ENCODE measurements at regions not wholly inside any gene's neighbourhood (a gene's known extent, or its start where the extent isn't known, plus 50 kb on each side); places are given as distances from the start of the nearest gene placed in this dataset.

DNA sequence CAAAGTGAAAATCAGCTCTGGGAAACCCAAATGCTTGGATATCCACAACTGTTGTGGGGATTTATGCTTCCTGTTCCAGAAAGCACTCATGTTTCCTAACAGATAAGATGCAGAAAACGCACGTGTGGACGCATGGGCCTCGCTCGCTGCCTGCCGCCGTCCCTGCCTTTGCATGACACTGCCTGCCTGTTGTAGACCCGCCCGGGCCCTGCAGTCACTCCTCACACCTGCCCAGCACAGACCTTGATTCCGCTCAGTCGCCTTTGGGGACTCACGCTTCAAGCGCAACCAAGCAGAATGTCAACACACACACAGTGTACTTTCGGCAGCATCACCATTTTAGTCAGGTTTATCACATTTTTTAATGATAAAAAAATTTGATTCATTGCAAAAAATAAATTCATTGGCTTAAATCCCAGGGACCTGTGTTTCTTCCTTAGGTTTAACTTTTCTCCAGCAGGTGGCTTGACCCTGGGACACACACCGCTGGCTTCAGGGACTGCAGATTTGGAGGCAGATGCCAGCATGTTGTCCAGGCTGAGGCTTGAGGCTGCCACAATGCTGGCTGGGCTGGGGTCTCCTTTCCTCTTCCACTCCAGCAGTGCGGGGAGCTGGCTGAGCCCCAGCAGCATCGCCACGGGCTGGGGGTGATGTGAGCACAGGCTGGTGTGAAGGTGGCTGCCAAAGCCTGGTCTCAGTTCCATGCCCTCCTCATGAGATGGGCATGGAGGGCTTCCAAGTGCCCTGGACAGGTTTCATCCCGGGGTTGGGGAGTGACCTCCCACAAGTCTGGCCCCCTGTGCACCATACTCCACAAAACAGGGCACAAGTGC lies 416.9 kb upstream of the IRX4 start:
- Histone ChIP-seq H3K27me3 (replicated peaks; ENCODE audit: insufficient read depth, low read length) (no peaks in the 10 kb centered on the region), H4K20me1 (ENCODE audit: insufficient read depth, low read length) (no peaks in the 10 kb centered on the region), H3F3A (ENCODE audit: insufficient read depth, low read length) (no peaks in the 10 kb centered on the region), H3K36me3 (replicated peaks; ENCODE audit: insufficient read depth, low read length) (no peaks in the 10 kb centered on the region), H3K4me3 (ENCODE audit: low read length) (no peak overlapping the region), H3K4me2 (ENCODE audit: low read depth, low read length) (no peak overlapping the region), H3K9me3 (replicated peaks; ENCODE audit: insufficient read depth, low read length) (no peaks in the 10 kb centered on the region), H3K9me2 (replicated peaks; ENCODE audit: insufficient read depth, low read length) (no peaks in the 10 kb centered on the region), H2AFZ (ENCODE audit: low read length) (no peak overlapping the region), H3K4me1 (ENCODE audit: low read length) (no peaks in the 10 kb centered on the region), H3K27ac (ENCODE audit: low read length) (no peak overlapping the region), H3K79me2 (ENCODE audit: low read length) (no peaks in the 10 kb centered on the region), H3K9ac (ENCODE audit: low read length) (no peak overlapping the region)
- DNase-seq, result no peak
- TF ChIP-seq EZH2phosphoT487 (IDR thresholded peaks at IDR 0.05; ENCODE audit: low read length) (no peak), EZH2 (optimal IDR thresholded peaks at IDR 0.05; ENCODE audit: low read depth, low read length) (no peak)
- TF ChIP-seq, protein P1, sequence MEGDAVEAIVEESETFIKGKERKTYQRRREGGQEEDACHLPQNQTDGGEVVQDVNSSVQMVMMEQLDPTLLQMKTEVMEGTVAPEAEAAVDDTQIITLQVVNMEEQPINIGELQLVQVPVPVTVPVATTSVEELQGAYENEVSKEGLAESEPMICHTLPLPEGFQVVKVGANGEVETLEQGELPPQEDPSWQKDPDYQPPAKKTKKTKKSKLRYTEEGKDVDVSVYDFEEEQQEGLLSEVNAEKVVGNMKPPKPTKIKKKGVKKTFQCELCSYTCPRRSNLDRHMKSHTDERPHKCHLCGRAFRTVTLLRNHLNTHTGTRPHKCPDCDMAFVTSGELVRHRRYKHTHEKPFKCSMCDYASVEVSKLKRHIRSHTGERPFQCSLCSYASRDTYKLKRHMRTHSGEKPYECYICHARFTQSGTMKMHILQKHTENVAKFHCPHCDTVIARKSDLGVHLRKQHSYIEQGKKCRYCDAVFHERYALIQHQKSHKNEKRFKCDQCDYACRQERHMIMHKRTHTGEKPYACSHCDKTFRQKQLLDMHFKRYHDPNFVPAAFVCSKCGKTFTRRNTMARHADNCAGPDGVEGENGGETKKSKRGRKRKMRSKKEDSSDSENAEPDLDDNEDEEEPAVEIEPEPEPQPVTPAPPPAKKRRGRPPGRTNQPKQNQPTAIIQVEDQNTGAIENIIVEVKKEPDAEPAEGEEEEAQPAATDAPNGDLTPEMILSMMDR (IDR thresholded peaks at IDR 0.05; ENCODE audit: low read length), result no peak

DNA sequence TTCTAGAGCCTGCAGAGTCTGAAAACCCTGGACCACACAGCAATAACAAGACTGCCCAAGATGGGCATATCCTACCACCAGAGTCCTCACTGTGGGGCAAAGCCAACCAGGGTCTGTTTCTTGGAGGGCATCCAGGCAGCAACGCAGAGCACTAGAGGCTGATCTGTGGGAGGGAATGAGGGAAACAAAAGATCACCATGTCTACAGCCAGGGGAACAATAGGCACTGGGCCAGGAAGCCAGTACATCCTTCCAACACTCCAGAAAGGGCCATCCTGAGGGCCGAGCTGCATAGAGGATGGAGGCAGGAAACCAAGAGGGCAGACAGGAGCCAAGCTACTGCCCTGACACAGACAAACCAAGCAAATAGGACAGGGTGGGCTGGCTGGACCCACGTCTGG lies 416.1 kb upstream of the IRX4 start:
- no peaks in the 10 kb centered on the region for H3F3A ChIP-seq (ENCODE audit: insufficient read depth, low read length)
- no peak overlapping the region for H2AFZ ChIP-seq (ENCODE audit: low read length)
- no peak overlapping the region for H3K4me2 ChIP-seq (ENCODE audit: low read depth, low read length)
- H3K79me2 ChIP-seq (ENCODE audit: low read length), result no peaks in the 10 kb centered on the region
- no peaks in the 10 kb centered on the region for H3K9me3 ChIP-seq (replicated peaks; ENCODE audit: insufficient read depth, low read length)
- H3K9me2 ChIP-seq (replicated peaks; ENCODE audit: insufficient read depth, low read length), result no peaks in the 10 kb centered on the region
- no peak overlapping the region for H3K9ac ChIP-seq (ENCODE audit: low read length)
- H4K20me1 ChIP-seq (ENCODE audit: insufficient read depth, low read length), result no peaks in the 10 kb centered on the region
- no peaks in the 10 kb centered on the region for H3K27me3 ChIP-seq (replicated peaks; ENCODE audit: insufficient read depth, low read length)
- H3K27ac ChIP-seq (ENCODE audit: low read length), result no peak overlapping the region
- no peak overlapping the region for H3K4me3 ChIP-seq (ENCODE audit: low read length)
- no peaks in the 10 kb centered on the region for H3K4me1 ChIP-seq (ENCODE audit: low read length)
- no peaks in the 10 kb centered on the region for H3K36me3 ChIP-seq (replicated peaks; ENCODE audit: insufficient read depth, low read length)
- TF ChIP-seq, protein P1 (IDR thresholded peaks at IDR 0.05; ENCODE audit: low read length), result no peak
- TF ChIP-seq EZH2phosphoT487 (IDR thresholded peaks at IDR 0.05; ENCODE audit: low read length) (no peak), EZH2 (optimal IDR thresholded peaks at IDR 0.05; ENCODE audit: low read depth, low read length) (no peak)
- DNase-seq, result no peak

DNA sequence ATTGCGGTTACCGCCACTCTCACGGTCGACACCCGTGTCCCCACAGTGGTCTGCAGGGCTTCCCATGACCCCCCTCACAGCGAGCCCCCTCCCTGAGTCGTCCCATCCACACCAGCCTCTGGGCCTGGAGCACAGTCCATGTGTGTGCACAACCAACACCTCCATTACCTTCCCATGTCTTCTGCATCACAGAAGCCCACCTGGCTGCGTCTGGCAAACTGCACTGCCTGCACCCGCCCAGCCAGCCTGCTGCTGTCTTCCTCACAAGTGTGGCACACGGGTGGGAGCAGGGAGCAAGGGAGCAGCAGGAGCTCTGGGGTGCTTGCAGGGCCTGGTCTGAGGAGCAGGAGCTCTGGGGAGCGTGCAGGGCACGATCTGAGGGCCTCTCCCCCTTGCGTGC lies 415.3 kb upstream of the IRX4 start:
- TF ChIP-seq, protein P1 (IDR thresholded peaks at IDR 0.05; ENCODE audit: low read length), result no peak
- TF ChIP-seq EZH2 (optimal IDR thresholded peaks at IDR 0.05; ENCODE audit: low read depth, low read length) (no peak), EZH2phosphoT487 (IDR thresholded peaks at IDR 0.05; ENCODE audit: low read length) (no peak)
- no peak overlapping the region for H3K27ac ChIP-seq (ENCODE audit: low read length)
- no peak for DNase-seq
- no peaks in the 10 kb centered on the region for H3K27me3 ChIP-seq (replicated peaks; ENCODE audit: insufficient read depth, low read length)
- H4K20me1 ChIP-seq (ENCODE audit: insufficient read depth, low read length), result no peaks in the 10 kb centered on the region
- no peak overlapping the region for H2AFZ ChIP-seq (ENCODE audit: low read length)
- no peaks in the 10 kb centered on the region for H3K9me3 ChIP-seq (replicated peaks; ENCODE audit: insufficient read depth, low read length)
- no peaks in the 10 kb centered on the region for H3K36me3 ChIP-seq (replicated peaks; ENCODE audit: insufficient read depth, low read length)
- no peak overlapping the region for H3K4me3 ChIP-seq (ENCODE audit: low read length)
- H3K4me2 ChIP-seq (ENCODE audit: low read depth, low read length), result no peak overlapping the region
- H3K4me1 ChIP-seq (ENCODE audit: low read length), result no peaks in the 10 kb centered on the region
- no peak overlapping the region for H3K9ac ChIP-seq (ENCODE audit: low read length)
- H3K79me2 ChIP-seq (ENCODE audit: low read length), result no peaks in the 10 kb centered on the region
- no peaks in the 10 kb centered on the region for H3F3A ChIP-seq (ENCODE audit: insufficient read depth, low read length)
- no peaks in the 10 kb centered on the region for H3K9me2 ChIP-seq (replicated peaks; ENCODE audit: insufficient read depth, low read length)
